Fibroblast of skin of scalp (primary cell): ENCODE measurements at regions not wholly inside any gene's neighbourhood (a gene's known extent, or its start where the extent isn't known, plus 50 kb on each side); places are given as distances from the start of the nearest gene placed in this dataset.

Experiments
- DNase-seq: peaks from one replicate; pipeline ENCODE4 v3.0.0-alpha.2; 2013

DNA sequence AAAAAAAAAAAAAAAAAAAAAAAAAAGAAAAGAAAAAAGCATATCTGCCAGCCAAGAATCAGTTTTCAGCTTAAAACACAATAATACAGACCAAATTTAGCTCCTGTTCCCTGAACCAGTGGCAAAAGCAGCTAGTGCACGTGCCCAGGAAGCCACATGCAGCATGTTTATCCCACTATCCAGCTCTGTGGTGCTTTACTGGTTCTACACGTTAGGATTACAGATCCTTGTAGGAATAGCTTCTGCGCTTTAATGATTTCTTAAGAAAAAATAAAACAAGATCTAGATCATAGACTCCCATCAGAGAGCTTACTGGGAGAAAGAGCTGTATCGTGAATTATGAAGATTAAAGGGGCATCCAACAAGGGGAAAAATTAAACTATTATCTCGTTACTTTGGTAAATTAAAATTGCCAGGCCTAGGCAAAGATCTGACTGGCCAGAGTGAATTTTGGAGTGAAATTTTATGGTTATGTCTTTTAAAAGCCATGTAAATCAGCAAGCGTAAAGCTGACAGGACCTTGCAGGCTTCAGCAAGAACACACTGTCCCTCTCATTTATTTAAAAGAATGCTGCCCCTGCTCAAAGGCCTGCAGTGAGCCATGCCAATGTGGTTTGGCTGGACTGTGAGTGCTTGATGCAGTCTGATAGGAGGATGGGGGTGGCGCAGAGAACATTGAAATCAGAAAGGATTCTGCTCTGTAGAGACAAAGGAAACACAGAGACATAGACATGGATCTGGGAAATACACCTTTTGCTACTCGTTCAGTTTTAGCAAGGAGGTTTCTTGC lies 177.3 kb upstream of the PHYHIPL start:
- no peak for DNase-seq

DNA sequence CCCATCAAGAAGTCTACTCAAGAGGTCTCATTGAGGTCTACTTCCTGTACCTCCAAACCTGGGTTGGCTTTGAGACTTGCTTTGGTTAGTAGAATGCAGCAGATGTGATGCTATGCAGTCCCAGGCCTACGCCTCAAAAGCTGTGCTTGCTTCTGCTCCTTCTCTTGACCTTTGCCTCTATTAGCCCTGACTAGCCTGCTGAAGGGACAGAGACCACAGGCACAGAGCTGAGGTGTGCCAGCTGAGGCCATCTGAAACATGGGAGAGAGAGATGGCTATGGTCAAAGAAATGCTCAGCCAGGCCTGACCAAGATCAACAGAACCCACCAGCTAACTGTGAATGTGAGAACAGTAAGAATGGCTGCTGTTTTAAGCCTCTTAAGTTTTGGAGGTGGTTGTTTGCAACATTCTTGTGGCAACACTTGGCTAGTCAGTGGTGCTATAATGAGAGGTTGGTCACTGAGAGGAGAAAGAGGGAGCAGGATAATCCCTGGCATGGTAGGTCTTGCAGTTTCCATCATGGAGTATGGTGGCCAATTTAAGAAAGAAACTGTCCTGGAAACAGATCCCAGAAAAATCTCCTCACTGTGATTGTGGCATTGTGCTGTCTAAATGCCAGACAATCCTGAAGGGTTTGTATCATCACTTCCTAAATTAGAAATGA lies 176.1 kb upstream of the PHYHIPL start:
- no peak for DNase-seq

DNA sequence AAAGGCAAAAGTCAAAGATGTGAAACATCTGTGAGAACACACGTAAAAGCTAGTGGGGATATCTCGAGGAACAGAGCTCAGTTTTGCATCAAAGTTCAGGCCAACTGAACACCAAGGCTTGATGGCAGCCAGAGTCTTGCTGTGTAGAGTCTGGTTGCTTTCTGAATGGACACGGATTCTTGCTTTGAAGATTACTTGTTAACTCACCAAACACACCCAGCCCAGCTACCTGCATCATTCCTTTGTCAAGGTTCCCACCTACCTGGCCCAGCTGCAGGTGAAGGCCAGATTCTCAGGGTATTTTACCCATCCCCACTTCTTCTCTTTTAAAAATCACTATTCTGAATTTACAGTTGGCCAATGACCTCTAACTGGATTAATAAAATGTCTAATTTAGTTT lies 174.4 kb upstream of the PHYHIPL start:
- DNase-seq, result no peak

DNA sequence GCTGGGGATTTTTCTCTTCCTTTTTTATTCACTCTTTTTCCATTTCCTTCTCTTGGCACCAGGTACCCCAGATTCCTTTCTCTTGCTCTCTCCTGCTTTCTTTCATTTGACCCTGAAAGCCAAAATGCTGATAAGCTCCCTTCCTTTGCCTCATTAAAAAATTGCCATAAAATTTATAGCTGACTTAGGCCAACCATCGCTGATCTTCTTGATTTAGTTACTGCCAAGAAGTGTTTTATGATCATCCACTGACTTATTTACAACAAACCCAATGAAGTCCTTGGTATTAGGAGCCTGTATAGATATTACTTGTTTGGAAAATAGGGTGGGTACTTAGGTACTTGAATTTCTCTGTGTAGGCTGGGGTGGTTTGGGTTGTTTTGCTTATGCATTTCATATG lies 173.2 kb upstream of the PHYHIPL start:
- no peak for DNase-seq

DNA sequence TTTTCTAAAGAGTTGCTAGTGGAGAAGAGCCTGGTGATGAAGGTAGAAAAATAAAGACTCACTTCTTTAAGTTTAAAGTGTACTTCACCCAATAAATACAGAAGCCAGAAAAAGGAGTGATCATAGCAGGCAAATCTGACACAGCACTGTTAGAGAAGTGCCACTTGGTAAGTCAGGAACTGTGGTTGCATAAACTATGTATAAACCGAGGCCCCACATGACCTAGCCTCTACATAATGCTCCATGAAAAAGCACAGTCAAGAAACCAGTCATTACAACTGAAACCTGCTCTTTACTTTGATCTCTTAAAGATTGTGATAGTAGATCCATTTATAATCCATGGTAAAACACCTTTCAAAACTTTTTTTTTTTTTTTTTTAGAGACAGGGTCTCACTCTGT lies 172.1 kb upstream of the PHYHIPL start:
- DNase-seq, result no peak

DNA sequence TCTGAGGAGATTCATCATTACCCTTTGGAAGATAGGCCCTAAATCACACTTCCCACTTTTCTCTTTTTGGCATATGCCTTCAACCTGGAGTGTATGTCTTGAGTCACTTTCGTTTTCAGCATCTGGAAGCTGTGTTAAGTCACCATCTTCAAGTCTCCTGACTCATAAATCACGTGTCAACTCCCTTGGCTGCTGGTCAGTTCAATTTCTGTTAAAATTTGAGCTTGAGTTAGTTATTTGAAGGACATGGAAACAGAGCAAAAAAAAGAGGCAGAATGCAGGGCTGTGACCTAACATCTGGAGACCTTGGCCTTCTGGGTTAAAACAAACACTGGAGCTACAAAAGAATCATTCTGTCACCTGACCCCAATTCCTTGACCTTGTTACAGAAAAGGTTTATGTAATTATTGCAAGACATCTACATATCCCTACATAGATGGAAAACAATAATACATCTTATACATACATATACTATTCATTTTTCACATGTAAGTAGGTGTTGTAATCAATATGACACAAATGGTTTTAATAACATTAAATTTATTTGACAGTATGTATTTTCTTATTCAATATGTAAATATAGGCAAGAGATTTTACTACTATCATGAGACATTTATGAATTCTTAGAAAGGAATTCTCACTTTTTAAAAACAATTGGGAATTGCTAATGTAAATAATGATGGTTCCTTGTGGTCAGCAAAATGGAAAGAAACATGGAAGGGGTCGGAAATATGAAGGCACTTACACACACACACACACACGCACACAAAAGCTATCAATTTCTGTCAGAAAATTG lies 169.7 kb upstream of the PHYHIPL start:
- peak; percentile 74 for DNase-seq

DNA sequence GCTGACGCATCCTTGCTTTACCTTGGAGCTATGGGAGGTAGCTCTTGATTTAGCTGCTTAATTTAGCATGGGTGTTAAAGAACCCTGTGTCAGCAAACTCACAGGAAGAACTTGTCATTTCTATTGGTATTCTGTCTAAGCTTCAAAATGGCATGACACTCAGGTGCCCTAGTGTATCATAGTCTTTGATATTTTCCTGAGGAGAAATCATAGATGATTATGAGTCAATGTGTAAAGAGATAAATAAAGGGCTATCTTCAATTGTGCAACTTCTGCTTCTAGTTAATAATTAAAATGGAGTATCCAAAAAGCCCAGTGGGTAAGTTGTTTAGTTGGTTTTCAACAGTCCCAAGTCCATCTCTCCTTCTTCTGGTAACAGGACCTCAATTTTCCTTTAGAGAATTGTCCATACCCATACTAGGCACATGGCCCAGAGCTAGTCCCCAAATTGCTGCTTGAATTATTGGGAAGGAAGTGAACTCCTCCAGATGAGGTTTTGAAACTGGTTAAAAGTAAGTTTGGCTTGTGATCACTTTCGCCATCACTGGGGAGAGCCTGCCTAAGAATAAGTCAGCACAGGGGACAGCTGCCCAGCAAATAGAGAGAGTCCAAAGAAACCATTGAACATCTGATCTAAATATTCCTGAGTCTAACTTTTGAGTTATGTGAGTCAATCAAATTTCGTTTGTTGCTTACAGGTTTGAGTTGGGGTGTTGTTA lies 169.0 kb upstream of the PHYHIPL start:
- DNase-seq, result no peak

GRCh38 chr10:59008452-59008851 lies 168.0 kb upstream of the PHYHIPL start:
- no peak for DNase-seq

DNA sequence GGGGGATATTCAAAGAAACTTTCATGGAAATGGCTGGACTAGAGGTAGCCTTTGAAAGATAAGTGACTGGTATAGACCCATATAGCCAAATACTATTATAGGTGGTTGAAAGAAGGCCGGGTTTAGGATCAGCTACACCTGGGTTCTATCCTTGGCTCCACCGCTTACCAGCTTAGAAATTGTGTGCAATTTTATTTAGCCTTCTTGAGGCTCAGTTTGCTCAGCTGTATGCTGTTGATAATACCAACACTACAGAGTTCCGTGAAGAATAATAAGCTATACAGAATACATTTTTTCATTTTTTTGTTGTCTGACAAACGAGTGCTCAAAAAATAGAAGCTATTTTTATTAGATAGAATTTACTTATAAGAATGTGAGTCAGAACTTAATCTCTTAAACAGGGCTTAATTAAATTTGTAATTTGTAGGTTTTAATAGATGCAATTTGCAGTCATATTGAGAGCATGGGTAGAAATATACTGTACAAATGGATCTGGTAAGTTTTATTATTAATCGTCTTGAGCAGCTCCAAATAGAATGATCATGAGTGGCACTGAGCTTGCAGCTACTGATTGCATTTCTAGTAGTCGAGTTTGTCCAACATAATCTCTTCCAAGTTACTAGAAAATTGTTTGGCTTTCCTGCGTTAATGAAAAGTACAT lies 164.3 kb upstream of the PHYHIPL start:
- no peak for DNase-seq

GRCh38 chr10:59012839-59013238 lies 163.6 kb upstream of the PHYHIPL start:
- DNase-seq, result no peak

- DNase-seq, result no peak
Observed at GRCh38 chr10:59016043-59016442, 160.4 kb upstream of the PHYHIPL start.

- no peak for DNase-seq
Observed at GRCh38 chr10:59018977-59019376, 157.5 kb upstream of the PHYHIPL start.

- peak; percentile 49 for DNase-seq
Observed at GRCh38 chr10:59019603-59020002, 156.8 kb upstream of the PHYHIPL start.

DNA sequence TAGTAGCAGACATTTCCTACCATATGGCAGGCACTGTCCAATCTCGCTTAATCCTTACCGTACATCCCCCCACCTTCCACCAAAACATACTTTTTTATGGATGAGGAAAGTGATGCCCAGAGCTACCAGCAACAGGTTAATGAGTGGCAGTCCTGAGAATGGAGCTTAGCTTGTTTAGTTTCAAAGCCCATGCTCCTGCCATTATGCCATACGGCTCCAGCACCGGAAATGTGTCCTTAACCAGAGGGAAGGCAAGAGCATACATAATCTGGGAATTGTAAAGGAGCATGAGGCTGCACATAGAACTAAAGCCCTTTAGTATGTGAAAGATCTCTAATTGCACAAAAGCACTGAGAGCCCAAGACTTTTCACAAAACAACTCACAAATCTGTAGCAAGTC lies 155.9 kb upstream of the PHYHIPL start:
- DNase-seq, result no peak

DNA sequence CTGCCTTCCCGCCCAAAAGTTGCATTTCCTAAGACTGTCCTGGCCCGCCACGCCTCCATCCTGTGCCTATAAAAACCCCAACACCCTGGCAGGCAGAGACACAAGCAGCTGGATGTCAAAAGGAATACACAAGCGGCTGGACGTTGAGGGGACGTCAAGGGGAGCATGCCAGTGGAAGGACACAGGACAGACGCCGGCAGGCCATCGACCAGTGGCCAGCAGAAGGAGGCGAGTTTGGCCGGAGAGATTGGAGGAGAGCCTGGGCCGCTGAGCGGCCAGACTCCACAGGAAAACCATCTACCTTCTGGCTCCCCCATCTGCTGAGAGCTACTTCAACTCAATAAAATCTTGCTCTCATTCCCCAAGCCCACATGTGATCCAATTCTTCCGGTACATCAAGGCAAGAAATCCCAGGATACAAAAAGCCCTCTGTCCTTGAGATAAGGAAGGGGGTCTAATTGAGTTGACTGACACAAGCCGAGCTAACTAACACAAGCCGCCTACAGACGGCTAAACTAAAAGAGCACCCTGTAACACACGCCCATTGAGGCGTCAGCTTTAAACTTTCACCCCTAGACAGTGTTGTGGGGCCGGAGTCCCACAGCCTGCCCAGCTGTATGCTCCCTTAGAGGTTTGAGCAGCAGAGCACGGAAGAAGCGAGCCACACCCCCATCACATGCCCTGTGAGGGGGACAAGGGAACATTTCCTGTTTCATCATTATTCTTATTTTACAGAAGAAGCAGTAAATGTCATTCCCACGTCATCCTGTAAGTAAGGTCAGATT lies 150.3 kb upstream of the PHYHIPL start:
- no peak for DNase-seq

- peak; percentile 88 for DNase-seq
Observed at GRCh38 chr10:59027975-59028655, 148.3 kb upstream of the PHYHIPL start.

DNA sequence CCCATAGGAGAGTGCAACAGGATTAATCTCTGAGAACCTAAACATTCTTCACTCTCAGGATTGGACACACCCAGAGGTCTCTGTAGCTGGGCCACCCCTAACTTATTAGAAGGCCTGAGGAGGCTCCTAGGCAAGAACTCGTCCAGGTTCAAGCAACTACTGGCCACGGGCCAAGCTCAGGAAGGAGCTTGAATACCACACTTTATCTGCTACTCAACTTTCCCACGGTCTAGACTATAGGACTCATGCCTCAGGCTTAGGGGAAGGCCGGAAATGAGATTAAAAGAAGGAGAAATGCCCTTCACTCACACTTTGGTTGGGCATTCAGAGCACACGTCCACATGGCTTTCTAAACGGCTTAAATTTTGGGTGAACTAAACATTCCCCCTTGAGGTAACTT lies 142.8 kb upstream of the PHYHIPL start:
- DNase-seq, result no peak

DNA sequence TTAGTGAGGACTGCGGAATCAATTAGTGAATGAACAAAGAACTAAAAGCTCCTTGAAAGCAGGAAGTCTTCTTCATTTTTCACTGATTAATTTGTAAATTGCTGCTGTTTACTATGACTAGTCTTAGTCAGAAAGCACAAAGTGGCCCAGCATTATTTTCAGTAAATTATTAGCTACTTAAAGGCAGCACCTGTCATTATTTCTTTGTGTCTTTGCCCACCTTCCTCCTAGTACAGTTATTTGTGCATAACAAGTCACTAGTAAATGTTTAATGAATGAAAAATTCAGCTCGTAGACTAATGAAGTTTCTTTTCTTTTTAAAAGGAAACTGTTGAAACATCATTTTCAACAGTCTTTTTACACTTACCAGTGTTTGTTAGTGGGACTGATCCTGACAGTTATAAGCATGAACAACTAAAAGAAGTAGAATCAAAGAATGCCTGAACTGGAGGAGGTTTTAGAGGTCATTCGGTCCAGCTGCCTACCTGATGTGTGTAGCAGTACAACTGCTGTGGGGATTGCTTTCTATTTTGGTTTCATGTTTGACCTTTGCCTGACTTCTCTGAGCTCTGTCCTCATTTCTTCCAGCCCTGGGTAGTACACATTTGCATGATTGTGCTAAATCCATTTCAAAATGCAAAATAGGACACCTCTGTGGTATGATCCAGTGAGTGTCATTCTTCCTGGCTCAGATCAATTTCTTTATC lies 140.0 kb upstream of the PHYHIPL start:
- DNase-seq, result no peak

GRCh38 chr10:59037018-59037389 lies 139.4 kb upstream of the PHYHIPL start:
- DNase-seq, result no peak

GRCh38 chr10:59037506-59037905 lies 138.9 kb upstream of the PHYHIPL start:
- no peak for DNase-seq
